SK-N-SH treated with all-trans-retinoic acid at 6 μM for 48 hours (cell line): ENCODE measurements at regions not wholly inside any gene's neighbourhood (a gene's known extent, or its start where the extent isn't known, plus 50 kb on each side); places are given as distances from the start of the nearest gene placed in this dataset.

Experiments used
- ATAC-seq: fragments of 200-7000 bp; cut with Tn5 transposase; 3 replicates; pipeline ENCODE4 v1.9.1; 2020; ENCODE audit warnings: mild to moderate bottlenecking, moderate library complexity
- ARNTL ChIP-seq: fragments of 450-650 bp; formaldehyde crosslinking; IDR thresholded peaks from 2 replicates; pipeline ENCODE4 v1.5.0; 2020; ENCODE audit warnings: low read depth, mild to moderate bottlenecking, moderate library complexity, borderline replicate concordance
- BACH2 ChIP-seq: fragments of 250-450 bp; sonication (Bioruptor Pico); IDR thresholded peaks from 2 replicates; pipeline ENCODE4 v1.9.0; 2021; ENCODE audit warnings: mild to moderate bottlenecking, borderline replicate concordance
- CREB5 ChIP-seq: fragments of 250-450 bp; sonication (Bioruptor Pico); IDR thresholded peaks from 2 replicates; pipeline ENCODE4 v1.5.1; 2020; ENCODE audit warnings: low read depth, mild to moderate bottlenecking, moderate library complexity
- CSDC2 ChIP-seq: fragments of 250-450 bp; sonication (Bioruptor Pico); IDR thresholded peaks from 2 replicates; pipeline ENCODE4 v1.5.0; 2020; ENCODE audit warnings: mild to moderate bottlenecking, moderate library complexity
- CSRNP3 ChIP-seq: fragments of 250-450 bp; sonication (Bioruptor Pico); IDR thresholded peaks from 2 replicates; pipeline ENCODE4 v1.5.1; 2021; ENCODE audit warnings: mild to moderate bottlenecking, moderate library complexity
- ESRRG ChIP-seq: fragments of 250-450 bp; sonication (Bioruptor Pico); IDR thresholded peaks from 2 replicates; pipeline ENCODE4 v1.6.1; 2021; ENCODE audit warnings: mild to moderate bottlenecking
- GLIS3 ChIP-seq: fragments of 250-450 bp; sonication (Bioruptor Pico); IDR thresholded peaks from 2 replicates; pipeline ENCODE4 v1.5.0; 2020; ENCODE audit warnings: mild to moderate bottlenecking, moderate library complexity
- OSR1 ChIP-seq: fragments of 250-450 bp; sonication (Bioruptor Pico); IDR thresholded peaks from 2 replicates; pipeline ENCODE4 v1.8.0; 2022; ENCODE audit warnings: moderate library complexity, mild to moderate bottlenecking, inconsistent platforms
- POU6F1 ChIP-seq: fragments of 250-450 bp; sonication (Bioruptor Pico); IDR thresholded peaks from 2 replicates; pipeline ENCODE4 v1.8.0; 2021; ENCODE audit warnings: low read depth, mild to moderate bottlenecking, moderate library complexity, borderline replicate concordance
- PPARA ChIP-seq: fragments of 250-450 bp; sonication (Bioruptor Pico); IDR thresholded peaks from 2 replicates; pipeline ENCODE4 v1.5.0; 2020; ENCODE audit warnings: mild to moderate bottlenecking, borderline replicate concordance
- RARB ChIP-seq: fragments of 250-450 bp; sonication (Bioruptor Pico); IDR thresholded peaks from 2 replicates; pipeline ENCODE4 v1.8.0; 2021; ENCODE audit warnings: mild to moderate bottlenecking, moderate library complexity
- SNAI2 ChIP-seq: fragments of 250-450 bp; sonication (Bioruptor Pico); IDR thresholded peaks from 2 replicates; pipeline ENCODE4 v1.5.0; 2020; ENCODE audit warnings: mild to moderate bottlenecking, moderate library complexity
- TCF4 ChIP-seq: fragments of 250-450 bp; sonication (Bioruptor Pico); IDR thresholded peaks from 2 replicates; pipeline ENCODE4 v1.8.0; 2021; ENCODE audit warnings: mild to moderate bottlenecking, moderate library complexity, borderline replicate concordance
- TOX ChIP-seq: fragments of 250-450 bp; sonication (Bioruptor Pico); IDR thresholded peaks from 2 replicates; pipeline ENCODE4 v1.8.0; 2021; ENCODE audit warnings: mild to moderate bottlenecking, moderate library complexity, borderline replicate concordance
- TSHZ2 ChIP-seq: fragments of 250-450 bp; sonication (Bioruptor Pico); IDR thresholded peaks from 2 replicates; pipeline ENCODE4 v1.5.0; 2020; ENCODE audit warnings: mild to moderate bottlenecking, moderate library complexity
- ZC3H10 ChIP-seq: fragments of 250-450 bp; sonication (Bioruptor Pico); IDR thresholded peaks from 2 replicates; pipeline ENCODE4 v1.5.1; 2021; ENCODE audit warnings: mild to moderate bottlenecking, moderate library complexity
- ZFP3 ChIP-seq: fragments of 250-450 bp; sonication (Bioruptor Pico); IDR thresholded peaks from 2 replicates; pipeline ENCODE4 v1.5.0; 2020; ENCODE audit warnings: mild to moderate bottlenecking, moderate library complexity
- ZFP30 ChIP-seq: fragments of 450-650 bp; formaldehyde crosslinking; IDR thresholded peaks from 2 replicates; pipeline ENCODE4 v1.5.0; 2022; ENCODE audit warnings: mild to moderate bottlenecking, moderate library complexity
- ZNF565 ChIP-seq: fragments of 450-650 bp; formaldehyde crosslinking; conservative IDR thresholded peaks from 2 replicates; pipeline ENCODE4 v1.5.0; 2020; ENCODE audit warnings: low read depth, mild to moderate bottlenecking, moderate library complexity
- ZNF70 ChIP-seq: fragments of 450-650 bp; formaldehyde crosslinking; IDR thresholded peaks from 2 replicates; pipeline ENCODE4 v1.5.0; 2020; ENCODE audit warnings: mild to moderate bottlenecking, moderate library complexity
- ZNF8 ChIP-seq: fragments of 450-650 bp; formaldehyde crosslinking; IDR thresholded peaks from 2 replicates; pipeline ENCODE4 v1.5.0; 2020; ENCODE audit warnings: mild to moderate bottlenecking, moderate library complexity

GRCh38 chr2:219722276-219722879 is 94.9 kb downstream of the SLC4A3 start:
- no peak; the same call in 2 of the 3 replicates for ATAC-seq
- TF ChIP-seq PPARA: no peak
- TF ChIP-seq TOX: no peak
- TF ChIP-seq ARNTL (CRISPR knock-in tag): no peak
- TF ChIP-seq RARB (CRISPR knock-in tag): no peak
- no peak for TF ChIP-seq ZFP3
- no peak for TF ChIP-seq ESRRG
- TF ChIP-seq SNAI2 (CRISPR knock-in tag): no peak

- no peak for ATAC-seq
Observed at GRCh38 chr2:219723311-219723710, 95.9 kb downstream of the SLC4A3 start.

GRCh38 chr2:219724628-219725027 is 97.2 kb downstream of the SLC4A3 start:
- TF ChIP-seq OSR1: no peak
- TF ChIP-seq ZNF565 (CRISPR knock-in tag): no peak
- TF ChIP-seq CREB5 (CRISPR knock-in tag): no peak
- TF ChIP-seq TSHZ2: no peak
- TF ChIP-seq ZNF8 (CRISPR knock-in tag): no peak
- TF ChIP-seq CSRNP3 (CRISPR knock-in tag): no peak
- TF ChIP-seq PPARA: no peak
- TF ChIP-seq ZFP3: no peak
- no peak for TF ChIP-seq ZNF70 (CRISPR knock-in tag)
- TF ChIP-seq ZC3H10: no peak
- no peak for TF ChIP-seq TOX
- no peak for TF ChIP-seq SNAI2 (CRISPR knock-in tag)
- no peak for TF ChIP-seq RARB (CRISPR knock-in tag)
- no peak for TF ChIP-seq GLIS3 (CRISPR knock-in tag)
- TF ChIP-seq BACH2: no peak
- TF ChIP-seq ARNTL (CRISPR knock-in tag): no peak
- ATAC-seq: no peak

More at GRCh38 chr2:219723311-219723710, 95.9 kb downstream of the SLC4A3 start:
- TF ChIP-seq ESRRG: no peak
- TF ChIP-seq PPARA: no peak
- TF ChIP-seq CREB5 (CRISPR knock-in tag): no peak
- TF ChIP-seq SNAI2 (CRISPR knock-in tag): no peak
- no peak for TF ChIP-seq POU6F1
- TF ChIP-seq CSDC2: no peak
- TF ChIP-seq ZC3H10: no peak
- TF ChIP-seq ZNF8 (CRISPR knock-in tag): no peak
- TF ChIP-seq ARNTL (CRISPR knock-in tag): no peak
- no peak for TF ChIP-seq ZFP30 (CRISPR knock-in tag)
- TF ChIP-seq ZNF565 (CRISPR knock-in tag): no peak
- TF ChIP-seq CSRNP3 (CRISPR knock-in tag): no peak
- TF ChIP-seq TCF4 (CRISPR knock-in tag): no peak
- no peak for TF ChIP-seq TOX
